ENCODE measurements at regions not wholly inside any gene's neighbourhood (a gene's known extent, or its start where the extent isn't known, plus 50 kb on each side); places are given as distances from the start of the nearest gene placed in this dataset.
A peak's percentile ranks its signal among the peaks of the same experiment; 100 is the strongest.
"Not testable (repeated sequence)": the region's sequence is repeated elsewhere in the genome, so short reads cannot be mapped to it uniquely, and the experiment has no call there.

- no peak for DNase-seq
These were observed 651.2 kb upstream of the KCNMB2 start for GRCh38 chr3:177885063-177885462.

- no peak for DNase-seq
These were observed 649.7 kb upstream of the KCNMB2 start for GRCh38 chr3:177886501-177886900.

GRCh38 chr3:177887475-177887874 is 648.8 kb upstream of the KCNMB2 start:
- DNase-seq, result no peak

- no peak for DNase-seq
These were observed 647.1 kb upstream of the KCNMB2 start for GRCh38 chr3:177889161-177889560.

- no peak for DNase-seq
These were observed 646.4 kb upstream of the KCNMB2 start for GRCh38 chr3:177889652-177890358.

GRCh38 chr3:177890359-177890683 is 645.9 kb upstream of the KCNMB2 start:
- no peak for DNase-seq

- not testable (repeated sequence) for DNase-seq
These were observed 644.7 kb upstream of the KCNMB2 start for GRCh38 chr3:177891569-177891968.

- peak; percentile 17 for DNase-seq
These were observed 642.9 kb upstream of the KCNMB2 start for GRCh38 chr3:177893331-177893730.

- DNase-seq, result no peak
These were observed 642.0 kb upstream of the KCNMB2 start for GRCh38 chr3:177894081-177894728.

- no peak for DNase-seq
These were observed 638.1 kb upstream of the KCNMB2 start for GRCh38 chr3:177898185-177898584.

GRCh38 chr3:177899275-177900067 is 636.8 kb upstream of the KCNMB2 start:
- no peak for DNase-seq

GRCh38 chr3:177902876-177903275 is 633.4 kb upstream of the KCNMB2 start:
- DNase-seq, result no peak

- peak; percentile 76 for DNase-seq
These were observed 631.6 kb upstream of the KCNMB2 start for GRCh38 chr3:177904621-177905020.

- peak; percentile 94 for DNase-seq
These were observed 630.8 kb upstream of the KCNMB2 start for GRCh38 chr3:177905173-177906125.

- peak; percentile 90 for DNase-seq
These were observed 630.1 kb upstream of the KCNMB2 start for GRCh38 chr3:177906126-177906511.

- peak; percentile 81 for DNase-seq
These were observed 629.5 kb upstream of the KCNMB2 start for GRCh38 chr3:177906578-177907229.

GRCh38 chr3:177909530-177909929 is 626.7 kb upstream of the KCNMB2 start:
- not testable (repeated sequence) for DNase-seq

GRCh38 chr3:177914224-177914623 is 622.0 kb upstream of the KCNMB2 start:
- no peak for DNase-seq

- DNase-seq, result no peak
These were observed 619.8 kb upstream of the KCNMB2 start for GRCh38 chr3:177916461-177916860.

- no peak for DNase-seq
These were observed 618.9 kb upstream of the KCNMB2 start for GRCh38 chr3:177917234-177917861.

- no peak for DNase-seq
These were observed 615.1 kb upstream of the KCNMB2 start for GRCh38 chr3:177921153-177921552.

- no peak for DNase-seq
These were observed 612.0 kb upstream of the KCNMB2 start for GRCh38 chr3:177924261-177924660.

Data from fibroblast of skin of right biceps (primary cell).